Astrocyte (in vitro differentiated cells and primary cell): ENCODE measurements at regions not wholly inside any gene's neighbourhood (a gene's known extent, or its start where the extent isn't known, plus 50 kb on each side); places are given as distances from the start of the nearest gene placed in this dataset.

Experiments
- EZH2 ChIP-seq: IDR thresholded peaks from 2 replicates; pipeline ENCODE4 v1.6.1; 2012; ENCODE audit warnings: mild to moderate bottlenecking, low read length, inconsistent platforms; ENCODE audit not compliant: insufficient read depth
- TF ChIP-seq, protein P1 (sequence below): IDR thresholded peaks from 2 replicates; pipeline ENCODE4 v1.5.1; 2011; ENCODE audit warnings: low read depth, mild to moderate bottlenecking, inconsistent platforms, low read length, moderate library complexity; ENCODE audit not compliant: insufficient read depth

- TF ChIP-seq EZH2 = no peak
- TF ChIP-seq, protein P1, sequence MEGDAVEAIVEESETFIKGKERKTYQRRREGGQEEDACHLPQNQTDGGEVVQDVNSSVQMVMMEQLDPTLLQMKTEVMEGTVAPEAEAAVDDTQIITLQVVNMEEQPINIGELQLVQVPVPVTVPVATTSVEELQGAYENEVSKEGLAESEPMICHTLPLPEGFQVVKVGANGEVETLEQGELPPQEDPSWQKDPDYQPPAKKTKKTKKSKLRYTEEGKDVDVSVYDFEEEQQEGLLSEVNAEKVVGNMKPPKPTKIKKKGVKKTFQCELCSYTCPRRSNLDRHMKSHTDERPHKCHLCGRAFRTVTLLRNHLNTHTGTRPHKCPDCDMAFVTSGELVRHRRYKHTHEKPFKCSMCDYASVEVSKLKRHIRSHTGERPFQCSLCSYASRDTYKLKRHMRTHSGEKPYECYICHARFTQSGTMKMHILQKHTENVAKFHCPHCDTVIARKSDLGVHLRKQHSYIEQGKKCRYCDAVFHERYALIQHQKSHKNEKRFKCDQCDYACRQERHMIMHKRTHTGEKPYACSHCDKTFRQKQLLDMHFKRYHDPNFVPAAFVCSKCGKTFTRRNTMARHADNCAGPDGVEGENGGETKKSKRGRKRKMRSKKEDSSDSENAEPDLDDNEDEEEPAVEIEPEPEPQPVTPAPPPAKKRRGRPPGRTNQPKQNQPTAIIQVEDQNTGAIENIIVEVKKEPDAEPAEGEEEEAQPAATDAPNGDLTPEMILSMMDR = no peak
These were observed 153.9 kb downstream of the NAF1 start for GRCh38 chr4:163012816-163013215.
